Epidermal melanocyte (primary cell): ENCODE measurements at regions not wholly inside any gene's neighbourhood (a gene's known extent, or its start where the extent isn't known, plus 50 kb on each side); places are given as distances from the start of the nearest gene placed in this dataset.
A peak's percentile ranks its signal among the peaks of the same experiment; 100 is the strongest.

Experiments used
- DNase-seq: peaks from one replicate; pipeline ENCODE4 v3.0.0; 2011; ENCODE audit warnings: low spot score; ENCODE audit not compliant: insufficient read length

- no peak for DNase-seq
These were observed 132.0 kb upstream of the JAG1 start for GRCh38 chr20:10805764-10806163.

GRCh38 chr20:10806539-10806938 is 132.7 kb upstream of the JAG1 start:
- no peak for DNase-seq

GRCh38 chr20:10807013-10807412 is 133.2 kb upstream of the JAG1 start:
- no peak for DNase-seq

- DNase-seq, result no peak
These were observed 139.0 kb upstream of the JAG1 start for GRCh38 chr20:10812759-10813327.

DNA sequence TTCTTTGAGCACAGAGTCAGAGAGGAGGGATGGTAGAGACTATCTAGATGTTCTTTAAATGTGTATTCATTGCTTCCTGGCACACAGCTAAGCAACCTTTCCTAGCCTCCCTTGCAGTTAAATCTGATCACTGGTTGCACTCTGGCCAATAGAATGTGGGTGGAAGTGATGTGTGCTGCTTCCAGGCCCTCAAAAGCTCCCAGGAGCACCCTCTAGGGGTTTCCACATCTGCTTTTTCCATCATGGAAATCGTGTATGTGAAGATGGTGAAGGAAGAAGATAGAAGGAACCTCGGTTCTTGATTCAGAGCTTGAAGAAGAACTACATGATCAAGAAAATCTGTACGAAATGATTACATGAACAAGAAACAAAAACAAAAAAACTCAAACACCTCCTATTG is 149.8 kb upstream of the JAG1 start:
- no peak for DNase-seq

DNA sequence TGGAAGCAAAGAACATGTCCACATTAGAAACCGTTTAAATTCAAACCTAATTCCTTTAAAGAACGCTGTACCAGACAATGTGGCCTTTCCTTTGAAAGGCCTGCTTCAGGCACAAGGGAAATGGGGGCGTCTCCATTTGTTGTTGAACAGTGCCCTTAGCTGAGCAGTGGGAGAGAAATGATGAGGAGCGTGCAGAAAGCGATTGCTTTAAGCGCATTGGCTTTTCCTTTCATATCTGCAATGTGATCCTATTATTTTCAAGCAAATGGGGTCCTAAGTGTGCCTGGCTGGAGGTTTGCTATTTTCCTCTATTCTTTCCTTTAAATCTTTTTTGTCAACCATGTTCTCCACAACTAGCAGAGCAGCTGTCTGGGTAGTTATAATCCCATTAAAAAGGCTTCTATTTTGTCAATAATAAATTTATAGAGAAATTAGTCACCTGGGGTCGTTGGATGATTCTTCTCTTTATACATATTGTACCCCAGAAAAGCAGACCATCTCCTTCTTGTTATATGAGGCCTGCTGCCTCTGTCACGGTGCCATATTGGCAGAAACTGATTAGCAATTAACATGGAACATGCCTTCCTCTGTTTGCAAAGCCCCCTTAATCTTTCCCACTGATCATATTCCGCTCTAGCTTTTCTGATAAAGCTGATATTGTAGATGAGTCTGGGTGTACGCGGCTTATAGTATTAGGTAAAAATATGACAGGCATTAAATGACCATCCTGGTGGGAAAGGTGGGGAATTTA is 151.1 kb upstream of the JAG1 start:
- DNase-seq, result no peak

- DNase-seq, result no peak
These were observed 152.3 kb upstream of the JAG1 start for GRCh38 chr20:10826111-10826510.

DNA sequence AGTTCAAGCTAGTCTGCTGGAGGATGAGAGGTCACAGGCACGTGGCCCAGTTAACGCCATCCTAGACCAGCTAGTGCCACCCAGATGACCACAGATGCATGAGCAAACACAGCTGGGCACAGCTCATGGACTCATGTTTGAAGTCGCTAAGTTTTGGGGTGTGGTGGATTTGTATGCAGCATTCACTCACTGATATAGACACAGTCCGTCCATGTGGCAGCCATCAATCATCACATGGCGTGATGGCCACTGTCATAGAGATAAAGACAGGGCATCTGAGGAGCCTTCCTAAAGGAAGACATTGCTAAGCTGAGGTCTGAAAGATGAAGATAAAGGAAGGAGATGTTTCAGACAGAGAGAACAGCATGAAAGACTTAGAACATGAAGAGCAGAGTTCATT is 154.4 kb upstream of the JAG1 start:
- no peak for DNase-seq

DNA sequence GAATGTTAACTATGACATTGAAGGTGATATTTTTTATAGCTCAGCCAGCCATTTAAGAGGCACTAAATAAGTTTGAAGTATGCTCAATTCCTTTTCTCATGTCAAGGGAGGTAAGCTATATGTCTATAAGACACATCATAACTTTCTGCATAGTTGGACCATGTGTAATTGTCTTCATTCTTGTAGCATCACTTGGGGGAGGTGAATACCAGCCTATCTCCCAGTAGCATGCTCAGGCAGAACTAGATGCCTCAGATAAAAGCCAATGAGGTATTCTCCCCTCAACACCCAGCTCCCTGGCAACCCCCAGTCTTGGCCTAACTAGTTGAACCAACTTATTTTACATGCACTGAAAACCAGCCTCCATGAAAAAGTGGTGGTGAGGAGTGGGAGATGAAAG is 158.3 kb upstream of the JAG1 start:
- no peak for DNase-seq

DNA sequence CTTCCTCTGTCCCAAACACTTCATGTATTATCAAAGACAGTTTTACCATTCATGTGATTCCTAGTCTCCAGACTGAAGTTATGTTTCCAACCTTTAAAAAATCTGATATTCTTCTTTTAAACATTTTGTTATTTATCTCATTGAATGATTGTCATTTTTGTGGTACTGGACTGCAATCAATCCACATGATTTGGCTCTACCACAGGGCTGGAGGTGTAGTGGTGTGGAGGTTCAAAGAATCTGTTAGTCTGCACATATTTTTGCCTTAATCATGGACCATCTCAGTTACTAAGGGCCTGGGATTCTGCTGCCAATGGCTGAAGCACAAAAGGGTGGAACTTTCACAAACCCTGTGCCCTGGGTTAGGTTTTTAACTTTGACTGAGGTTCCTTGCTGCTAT is 164.1 kb upstream of the JAG1 start:
- no peak for DNase-seq

DNA sequence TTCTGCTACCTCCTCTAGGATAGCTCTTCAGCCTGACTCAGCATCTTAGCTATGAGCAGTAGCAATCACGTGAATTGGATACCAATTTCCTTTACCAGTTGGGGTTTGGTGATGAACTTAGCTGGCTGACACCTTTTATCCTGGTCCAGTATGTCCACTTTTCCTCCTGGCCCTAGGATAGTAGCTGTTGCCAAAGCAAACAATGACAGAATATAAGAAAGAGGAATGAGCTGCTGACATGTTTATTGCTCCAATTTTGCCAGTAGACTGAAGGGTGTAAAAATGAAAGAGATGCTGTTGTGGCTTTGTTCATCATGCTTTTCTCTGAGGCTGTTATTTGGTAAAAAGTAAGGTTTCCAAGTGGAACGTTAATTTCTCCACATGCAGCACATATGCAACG is 168.3 kb upstream of the JAG1 start:
- no peak for DNase-seq

- DNase-seq, result no peak
These were observed 169.4 kb upstream of the JAG1 start for GRCh38 chr20:10843146-10843711.

DNA sequence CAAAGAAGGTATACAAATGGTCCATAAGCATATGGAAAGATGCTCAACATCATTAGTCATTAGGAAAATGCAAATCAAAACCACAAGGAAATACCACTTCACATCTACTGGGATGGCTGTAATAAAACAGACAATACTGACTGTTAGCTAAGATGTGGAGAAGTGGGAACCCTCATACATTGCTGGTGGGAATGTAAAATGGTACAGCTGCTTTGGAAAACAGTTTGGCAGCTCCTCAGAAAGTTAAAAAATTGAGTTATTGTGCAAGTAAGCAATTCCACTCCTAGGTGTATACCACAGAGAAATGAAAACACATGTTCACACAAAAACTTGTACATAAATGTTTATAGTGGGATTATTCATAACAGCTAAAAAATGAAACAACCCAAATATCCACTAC is 173.0 kb upstream of the JAG1 start:
- DNase-seq, result no peak

GRCh38 chr20:10848810-10849370 is 175.1 kb upstream of the JAG1 start:
- peak; percentile 56 for DNase-seq

DNA sequence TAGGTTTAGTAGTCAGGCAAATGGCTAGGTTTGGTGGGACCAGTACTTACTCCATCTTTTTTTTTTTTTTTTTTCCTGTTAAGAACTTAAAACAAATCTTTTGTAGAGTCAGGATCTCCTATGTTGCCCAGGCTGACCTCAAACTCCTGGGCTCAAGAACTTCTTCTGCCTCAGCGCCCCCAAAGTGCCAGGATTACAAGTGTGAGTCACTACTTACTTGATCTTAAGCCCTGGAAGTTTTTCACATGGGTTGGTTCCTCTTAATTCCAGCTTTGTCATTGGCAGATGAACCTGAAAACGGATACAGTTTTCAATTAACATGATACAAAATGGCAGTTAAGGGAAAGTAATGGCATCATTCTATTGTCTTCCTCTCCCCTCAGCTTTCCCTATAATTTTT is 179.4 kb upstream of the JAG1 start:
- DNase-seq, result no peak

- DNase-seq, result no peak
These were observed 179.9 kb upstream of the JAG1 start for GRCh38 chr20:10853731-10854130.

DNA sequence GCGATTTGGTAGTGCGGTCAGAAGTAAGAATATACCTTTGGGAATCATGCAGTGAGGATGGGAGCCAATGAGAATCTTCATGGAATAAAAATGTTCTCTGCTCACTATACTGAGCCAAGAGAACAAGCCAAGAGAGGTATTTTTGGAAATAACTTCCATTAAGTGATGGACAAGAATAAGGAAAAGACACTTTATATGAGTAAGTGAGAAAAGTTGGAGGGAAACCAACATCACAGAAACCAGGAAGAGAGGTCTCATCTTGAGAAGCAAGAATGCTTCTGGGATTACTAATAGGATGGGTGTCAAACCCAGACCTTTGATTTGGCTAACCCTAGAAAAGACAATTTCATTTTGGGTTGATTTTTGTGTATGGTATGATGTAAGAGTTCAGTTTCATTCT is 181.2 kb upstream of the JAG1 start:
- no peak for DNase-seq

DNA sequence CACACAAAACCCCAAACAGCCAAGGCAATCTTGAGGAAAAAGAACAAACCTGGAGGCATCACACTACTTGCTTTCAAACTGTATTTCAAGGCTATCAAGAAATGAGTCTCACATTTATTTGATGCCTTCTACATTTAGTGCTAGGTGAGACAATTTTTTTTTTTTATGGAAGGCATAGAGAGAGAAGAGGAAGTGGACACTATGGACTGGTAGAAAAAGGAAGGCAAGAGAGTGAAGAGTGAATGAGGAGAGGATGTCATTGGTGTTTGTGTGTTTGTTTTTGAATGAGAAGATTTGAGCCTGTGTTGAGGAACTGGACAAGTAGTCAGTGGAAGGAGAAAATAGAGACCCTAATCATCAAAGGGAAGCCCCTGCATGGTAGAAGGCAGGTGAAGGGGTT is 182.0 kb upstream of the JAG1 start:
- DNase-seq, result no peak

DNA sequence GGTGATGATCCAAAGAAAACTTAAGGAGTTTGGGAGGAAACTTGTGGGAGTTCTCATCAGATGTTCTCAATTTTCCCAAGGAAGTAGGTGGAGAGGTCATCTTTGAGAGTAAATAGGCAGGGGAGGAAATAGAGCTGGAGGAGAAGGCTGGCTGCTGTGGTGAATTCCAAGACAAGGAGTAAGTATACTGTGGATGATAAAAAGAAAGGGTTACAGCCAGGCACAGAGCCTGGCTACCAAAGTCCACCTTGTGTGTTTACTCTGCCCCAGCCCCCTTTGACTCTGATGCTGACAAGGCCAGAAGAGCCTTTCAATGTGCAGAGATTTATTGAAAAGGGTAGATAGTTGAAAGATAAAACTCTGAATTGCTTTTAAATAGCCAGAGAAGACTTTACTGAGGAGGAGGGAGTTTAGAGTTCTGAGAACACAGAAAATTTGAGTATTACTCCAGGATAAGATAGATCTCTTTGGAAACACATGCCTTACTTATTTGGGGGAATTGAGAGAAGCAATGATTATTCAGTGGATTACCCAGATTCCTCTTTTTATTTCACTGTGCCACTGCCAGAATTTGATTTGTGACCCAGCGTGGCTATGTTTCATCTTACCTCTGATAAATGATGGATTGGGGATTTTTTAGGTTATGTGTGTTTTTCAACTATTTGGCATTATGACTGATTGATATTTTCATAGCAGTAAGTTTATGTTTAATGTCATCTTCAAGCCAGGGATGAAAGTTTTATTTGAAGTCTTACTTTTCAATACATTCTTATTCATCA is 182.6 kb upstream of the JAG1 start:
- no peak for DNase-seq

DNA sequence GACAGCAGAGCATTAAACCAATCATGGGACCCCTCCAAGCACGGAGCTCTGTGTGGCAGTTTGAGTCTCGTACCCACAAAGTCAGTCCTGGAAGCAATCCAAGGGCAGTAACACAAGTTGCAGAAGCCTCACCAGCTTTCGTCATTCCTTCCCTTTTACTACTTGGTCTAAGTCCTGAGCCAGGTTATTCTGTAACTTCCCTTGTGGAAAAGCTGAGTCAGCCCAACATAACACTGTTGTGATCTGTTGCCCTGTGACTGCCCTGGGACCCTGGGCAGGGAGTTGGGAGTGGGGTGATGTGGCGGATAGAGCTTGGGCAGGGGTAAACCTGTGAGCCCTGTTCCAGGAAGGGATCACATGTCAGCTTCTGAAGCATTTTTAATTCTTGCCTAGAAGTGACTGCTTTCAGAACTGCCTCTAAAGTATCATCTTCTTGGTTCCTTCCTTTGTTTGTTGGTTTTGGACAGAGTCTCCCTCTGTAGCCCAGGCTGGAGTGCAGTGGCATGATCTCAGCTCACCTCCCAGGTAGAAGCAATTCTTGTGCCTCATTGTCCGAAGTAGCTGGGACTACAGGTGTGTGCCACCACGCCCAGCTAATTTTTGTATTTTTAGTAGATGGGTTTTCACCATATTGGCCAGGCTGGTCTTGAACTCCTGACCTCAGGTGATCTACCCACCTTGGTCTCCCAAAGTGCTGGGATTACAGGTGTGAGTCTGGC is 183.7 kb upstream of the JAG1 start:
- no peak for DNase-seq

- no peak for DNase-seq
These were observed 187.3 kb upstream of the JAG1 start for GRCh38 chr20:10861090-10861489.
